ENCODE measurements at regions not wholly inside any gene's neighbourhood (a gene's known extent, or its start where the extent isn't known, plus 50 kb on each side); places are given as distances from the start of the nearest gene placed in this dataset.
"Not testable (repeated sequence)": the region's sequence is repeated elsewhere in the genome, so short reads cannot be mapped to it uniquely, and the experiment has no call there.

DNA sequence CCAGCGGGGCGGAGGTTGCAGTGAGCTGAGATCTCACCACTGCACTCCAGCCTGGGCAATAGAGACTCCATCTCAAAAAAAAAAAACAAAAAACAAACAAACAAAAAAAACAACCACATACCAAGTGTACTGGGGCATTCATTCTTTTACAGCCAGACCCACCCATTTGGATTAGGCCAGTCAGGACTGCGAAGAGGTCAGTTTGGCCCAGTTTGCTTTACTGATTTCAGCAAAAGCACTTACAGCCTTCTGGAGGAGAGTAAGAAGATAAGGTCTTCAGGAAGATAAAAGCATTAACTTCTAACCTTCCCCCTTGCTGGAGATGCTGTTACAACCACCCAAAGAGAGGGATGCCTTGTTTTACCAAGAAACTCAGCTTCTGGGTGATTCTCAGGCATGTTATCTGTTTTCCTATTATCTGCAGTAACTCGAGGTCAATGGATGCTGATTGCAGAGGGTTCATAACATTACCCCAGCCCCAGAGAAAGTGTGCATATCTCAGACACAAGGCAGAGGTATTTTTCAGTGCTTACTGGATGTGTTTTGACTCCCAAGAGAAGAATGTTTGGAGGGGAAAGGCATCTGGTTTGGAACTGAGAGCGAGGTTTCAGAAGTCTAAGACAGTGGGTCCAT lies 118.9 kb downstream of the RIN2 start:
- H3K9me3 ChIP-seq (ENCODE audit: insufficient read depth, low read depth, low read length) = no peaks in the 10 kb centered on the region
- H4K20me1 ChIP-seq (ENCODE audit: insufficient read depth, low read length) = no peaks in the 10 kb centered on the region
- no peak for FAIRE-seq
- H3K4me3 ChIP-seq (ENCODE audit: insufficient read depth, low read depth, low read length) = no peak overlapping the region
- H3K9me3 Mint-ChIP-seq (ENCODE audit: unreplicated experiment) = peaks cover 4% of the 10 kb centered on the region
- no peak overlapping the region for H3K4me2 ChIP-seq (ENCODE audit: low read length)
- H3K4me1 Mint-ChIP-seq (ENCODE audit: low read depth, unreplicated experiment) = peaks cover 41% of the 10 kb centered on the region
- no peak overlapping the region for H3K4me3 Mint-ChIP-seq (ENCODE audit: unreplicated experiment)
- H2AFZ ChIP-seq (ENCODE audit: low read depth, low read length) = no peak overlapping the region
- H3K79me2 ChIP-seq (ENCODE audit: insufficient read depth, low read length) = no peaks in the 10 kb centered on the region
- H3K36me3 Mint-ChIP-seq (ENCODE audit: low read depth, unreplicated experiment) = peaks cover 21% of the 10 kb centered on the region
- H3K27ac ChIP-seq (ENCODE audit: low read depth, low read length) = no peak overlapping the region
- DNase-seq (ENCODE audit: low read depth) = no peak
- H3K27ac Mint-ChIP-seq (ENCODE audit: unreplicated experiment) = peak overlapping the region; percentile 92
- H3K27me3 Mint-ChIP-seq (ENCODE audit: low read depth, unreplicated experiment) = no peaks in the 10 kb centered on the region
- no peaks in the 10 kb centered on the region for H3K27me3 ChIP-seq (ENCODE audit: insufficient read depth, low read length)
- no peak overlapping the region for H3K9ac ChIP-seq (ENCODE audit: low read length)
- TF ChIP-seq EZH2 (IDR thresholded peaks at IDR 0.05; ENCODE audit: insufficient read depth, low read length) = no peak
- TF ChIP-seq, protein P1, sequence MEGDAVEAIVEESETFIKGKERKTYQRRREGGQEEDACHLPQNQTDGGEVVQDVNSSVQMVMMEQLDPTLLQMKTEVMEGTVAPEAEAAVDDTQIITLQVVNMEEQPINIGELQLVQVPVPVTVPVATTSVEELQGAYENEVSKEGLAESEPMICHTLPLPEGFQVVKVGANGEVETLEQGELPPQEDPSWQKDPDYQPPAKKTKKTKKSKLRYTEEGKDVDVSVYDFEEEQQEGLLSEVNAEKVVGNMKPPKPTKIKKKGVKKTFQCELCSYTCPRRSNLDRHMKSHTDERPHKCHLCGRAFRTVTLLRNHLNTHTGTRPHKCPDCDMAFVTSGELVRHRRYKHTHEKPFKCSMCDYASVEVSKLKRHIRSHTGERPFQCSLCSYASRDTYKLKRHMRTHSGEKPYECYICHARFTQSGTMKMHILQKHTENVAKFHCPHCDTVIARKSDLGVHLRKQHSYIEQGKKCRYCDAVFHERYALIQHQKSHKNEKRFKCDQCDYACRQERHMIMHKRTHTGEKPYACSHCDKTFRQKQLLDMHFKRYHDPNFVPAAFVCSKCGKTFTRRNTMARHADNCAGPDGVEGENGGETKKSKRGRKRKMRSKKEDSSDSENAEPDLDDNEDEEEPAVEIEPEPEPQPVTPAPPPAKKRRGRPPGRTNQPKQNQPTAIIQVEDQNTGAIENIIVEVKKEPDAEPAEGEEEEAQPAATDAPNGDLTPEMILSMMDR (IDR thresholded peaks at IDR 0.05; ENCODE audit: insufficient read depth, low read depth, low read length) = no peak
- peaks cover 16% of the 10 kb centered on the region for H3K4me1 ChIP-seq (ENCODE audit: insufficient read depth, low read length)
- H3K36me3 ChIP-seq (ENCODE audit: insufficient read depth, low read length) = no peaks in the 10 kb centered on the region

DNA sequence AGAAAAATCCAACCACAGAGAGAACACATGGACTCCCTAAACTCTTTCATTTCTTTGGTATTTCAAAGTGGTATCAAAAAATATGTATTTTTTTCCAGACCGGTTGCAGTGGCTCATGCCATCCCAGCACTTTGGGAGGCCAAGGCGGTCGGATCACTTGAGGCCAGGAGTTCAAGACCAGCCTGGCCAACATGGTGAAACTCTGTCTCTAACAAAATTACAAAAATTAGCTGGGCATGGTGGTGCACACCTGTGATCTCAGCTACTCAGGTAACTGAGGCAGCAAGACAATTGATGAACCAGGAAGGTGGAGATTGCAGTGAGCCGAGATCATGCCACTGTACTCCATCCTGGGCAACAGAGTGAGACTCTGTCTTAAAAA lies 121.8 kb downstream of the RIN2 start:
- Histone ChIP-seq H3K27ac (ENCODE audit: low read depth, low read length) (peak overlapping the region; percentile 22), H3K4me1 (ENCODE audit: insufficient read depth, low read length) (peaks cover 20% of the 10 kb centered on the region), H3K4me2 (ENCODE audit: low read length) (peak overlapping the region; percentile 81)
- H3K36me3 Mint-ChIP-seq (ENCODE audit: low read depth, unreplicated experiment); H3K9ac ChIP-seq (ENCODE audit: low read length); H3K36me3 ChIP-seq (ENCODE audit: insufficient read depth, low read length); FAIRE-seq; H4K20me1 ChIP-seq (ENCODE audit: insufficient read depth, low read length); H3K27me3 Mint-ChIP-seq (ENCODE audit: low read depth, unreplicated experiment); H3K27me3 ChIP-seq (ENCODE audit: insufficient read depth, low read length); H3K4me3 Mint-ChIP-seq (ENCODE audit: unreplicated experiment); H2AFZ ChIP-seq (ENCODE audit: low read depth, low read length); H3K9me3 Mint-ChIP-seq (ENCODE audit: unreplicated experiment); H3K4me3 ChIP-seq (ENCODE audit: insufficient read depth, low read depth, low read length); H3K79me2 ChIP-seq (ENCODE audit: insufficient read depth, low read length); DNase-seq (ENCODE audit: low read depth); H3K9me3 ChIP-seq (ENCODE audit: insufficient read depth, low read depth, low read length): not testable (repeated sequence)
- Mint-ChIP-seq H3K4me1 (ENCODE audit: low read depth, unreplicated experiment) (peaks cover 46% of the 10 kb centered on the region), H3K27ac (ENCODE audit: unreplicated experiment) (peak overlapping the region; percentile 91)

DNA sequence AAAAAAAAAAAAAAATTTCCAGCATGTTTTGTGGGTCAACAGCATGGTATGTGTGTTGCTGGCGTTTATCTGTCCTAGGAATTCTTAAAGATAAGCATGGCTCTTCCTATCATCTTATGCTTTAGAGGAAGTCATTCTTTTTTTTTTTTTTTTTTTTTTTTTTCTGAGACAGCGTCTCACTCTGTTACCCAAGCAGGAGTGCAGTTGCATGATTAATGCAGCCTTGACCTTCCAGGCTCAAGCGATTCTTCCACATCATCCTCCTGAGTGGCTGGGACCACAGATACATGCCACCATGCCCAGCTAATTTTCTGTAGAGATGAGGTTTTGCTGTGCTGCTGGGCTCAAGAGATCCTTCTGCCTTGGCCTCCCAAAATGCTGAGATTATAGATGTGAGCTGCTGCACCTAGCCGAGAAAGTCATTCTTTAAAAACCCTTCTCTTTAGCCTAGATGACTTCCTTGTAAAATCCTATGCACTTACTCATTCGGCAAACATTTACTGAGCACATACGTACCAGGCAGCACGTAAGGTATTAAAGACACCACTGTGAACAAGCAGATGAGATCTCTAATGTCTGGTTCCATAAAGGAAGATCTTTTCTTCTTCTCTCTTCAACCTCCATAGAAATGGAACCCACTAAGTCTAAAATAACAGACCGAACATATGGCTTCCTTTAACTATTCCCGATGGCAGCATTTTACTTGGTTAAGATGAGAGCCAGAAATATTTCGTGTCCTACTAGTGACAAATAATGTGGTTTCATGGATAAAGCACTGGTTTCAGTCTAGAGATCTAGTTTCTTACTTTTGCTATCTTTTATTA lies 122.4 kb downstream of the RIN2 start:
- no peaks in the 10 kb centered on the region for H3K36me3 ChIP-seq (ENCODE audit: insufficient read depth, low read length)
- no peaks in the 10 kb centered on the region for H3K27me3 Mint-ChIP-seq (ENCODE audit: low read depth, unreplicated experiment)
- no peaks in the 10 kb centered on the region for H3K27me3 ChIP-seq (ENCODE audit: insufficient read depth, low read length)
- H3K27ac ChIP-seq (ENCODE audit: low read depth, low read length) = peak overlapping the region; percentile 87
- H2AFZ ChIP-seq (ENCODE audit: low read depth, low read length) = peak overlapping the region; percentile 45
- H3K4me1 ChIP-seq (ENCODE audit: insufficient read depth, low read length) = peaks cover 23% of the 10 kb centered on the region
- H3K9ac ChIP-seq (ENCODE audit: low read length) = peak overlapping the region; percentile 60
- H3K9me3 ChIP-seq (ENCODE audit: insufficient read depth, low read depth, low read length) = no peaks in the 10 kb centered on the region
- H3K9me3 Mint-ChIP-seq (ENCODE audit: unreplicated experiment) = no peaks in the 10 kb centered on the region
- peak overlapping the region; percentile 37 for H3K4me3 ChIP-seq (ENCODE audit: insufficient read depth, low read depth, low read length)
- H4K20me1 ChIP-seq (ENCODE audit: insufficient read depth, low read length) = no peaks in the 10 kb centered on the region
- peak overlapping the region; percentile 81 for H3K4me2 ChIP-seq (ENCODE audit: low read length)
- peaks cover 4% of the 10 kb centered on the region for H3K36me3 Mint-ChIP-seq (ENCODE audit: low read depth, unreplicated experiment)
- no peak for TF ChIP-seq EZH2 (IDR thresholded peaks at IDR 0.05; ENCODE audit: insufficient read depth, low read length)
- TF ChIP-seq, protein P1 (IDR thresholded peaks at IDR 0.05; ENCODE audit: insufficient read depth, low read depth, low read length) = no peak
- peak; percentile 77 for FAIRE-seq
- peaks cover 49% of the 10 kb centered on the region for H3K4me1 Mint-ChIP-seq (ENCODE audit: low read depth, unreplicated experiment)
- H3K79me2 ChIP-seq (ENCODE audit: insufficient read depth, low read length) = no peaks in the 10 kb centered on the region
- H3K4me3 Mint-ChIP-seq (ENCODE audit: unreplicated experiment) = peak overlapping the region; percentile 24
- DNase-seq (ENCODE audit: low read depth) = peak; percentile 81
- peak overlapping the region; percentile 91 for H3K27ac Mint-ChIP-seq (ENCODE audit: unreplicated experiment)
